ENCODE measurements at regions not wholly inside any gene's neighbourhood (a gene's known extent, or its start where the extent isn't known, plus 50 kb on each side); places are given as distances from the start of the nearest gene placed in this dataset.

- no peak for DNase-seq (ENCODE audit: low spot score)
Measured at GRCh38 chr18:77910347-77910746, 660.7 kb downstream of the GALR1 start.

GRCh38 chr18:77911971-77912605, 662.4 kb downstream of the GALR1 start:
- DNase-seq (ENCODE audit: low spot score) = no peak

GRCh38 chr18:77918730-77919129, 669.1 kb downstream of the GALR1 start:
- DNase-seq (ENCODE audit: low spot score) = no peak

- no peak for DNase-seq (ENCODE audit: low spot score)
Measured at GRCh38 chr18:77919923-77920322, 670.3 kb downstream of the GALR1 start.

- no peak for DNase-seq (ENCODE audit: low spot score)
Measured at GRCh38 chr18:77935342-77935741, 685.7 kb downstream of the GALR1 start.

- no peak for DNase-seq (ENCODE audit: low spot score)
Measured at GRCh38 chr18:77940566-77940965, 690.9 kb downstream of the GALR1 start.

GRCh38 chr18:77944533-77944932, 694.9 kb downstream of the GALR1 start:
- DNase-seq (ENCODE audit: low spot score) = no peak

- no peak for DNase-seq (ENCODE audit: low spot score)
Measured at GRCh38 chr18:77948567-77948966, 698.9 kb downstream of the GALR1 start.

GRCh38 chr18:77949355-77949973, 699.8 kb downstream of the GALR1 start:
- no peak for DNase-seq (ENCODE audit: low spot score)

GRCh38 chr18:77959248-77959647, 709.6 kb downstream of the GALR1 start:
- no peak for DNase-seq (ENCODE audit: low spot score)

GRCh38 chr18:77960791-77961410, 711.3 kb downstream of the GALR1 start:
- DNase-seq (ENCODE audit: low spot score) = no peak

- DNase-seq (ENCODE audit: low spot score) = no peak
Measured at GRCh38 chr18:77967071-77967470, 717.4 kb downstream of the GALR1 start.

GRCh38 chr18:77967791-77968190, 718.1 kb downstream of the GALR1 start:
- DNase-seq (ENCODE audit: low spot score) = no peak

GRCh38 chr18:77969972-77970371, 720.3 kb downstream of the GALR1 start:
- no peak for DNase-seq (ENCODE audit: low spot score)

GRCh38 chr18:77970814-77971213, 721.2 kb downstream of the GALR1 start:
- no peak for DNase-seq (ENCODE audit: low spot score)

GRCh38 chr18:77973745-77974144, 724.1 kb downstream of the GALR1 start:
- no peak for DNase-seq (ENCODE audit: low spot score)

GRCh38 chr18:77974329-77974728, 724.7 kb downstream of the GALR1 start:
- no peak for DNase-seq (ENCODE audit: low spot score)

- no peak for DNase-seq (ENCODE audit: low spot score)
Measured at GRCh38 chr18:77977331-77977730, 727.7 kb downstream of the GALR1 start.

GRCh38 chr18:77980275-77980674, 730.6 kb downstream of the GALR1 start:
- no peak for DNase-seq (ENCODE audit: low spot score)

GRCh38 chr18:77981874-77982273, 732.2 kb downstream of the GALR1 start:
- DNase-seq (ENCODE audit: low spot score) = no peak

- DNase-seq (ENCODE audit: low spot score) = no peak
Measured at GRCh38 chr18:77983270-77983669, 733.6 kb downstream of the GALR1 start.

- no peak for DNase-seq (ENCODE audit: low spot score)
Measured at GRCh38 chr18:77984178-77984577, 734.5 kb downstream of the GALR1 start.

- no peak for DNase-seq (ENCODE audit: low spot score)
Measured at GRCh38 chr18:77984833-77985232, 735.2 kb downstream of the GALR1 start.

All from germinal center (tissue), 1 donor.